ENCODE measurements at regions not wholly inside any gene's neighbourhood (a gene's known extent, or its start where the extent isn't known, plus 50 kb on each side); places are given as distances from the start of the nearest gene placed in this dataset.

DNA sequence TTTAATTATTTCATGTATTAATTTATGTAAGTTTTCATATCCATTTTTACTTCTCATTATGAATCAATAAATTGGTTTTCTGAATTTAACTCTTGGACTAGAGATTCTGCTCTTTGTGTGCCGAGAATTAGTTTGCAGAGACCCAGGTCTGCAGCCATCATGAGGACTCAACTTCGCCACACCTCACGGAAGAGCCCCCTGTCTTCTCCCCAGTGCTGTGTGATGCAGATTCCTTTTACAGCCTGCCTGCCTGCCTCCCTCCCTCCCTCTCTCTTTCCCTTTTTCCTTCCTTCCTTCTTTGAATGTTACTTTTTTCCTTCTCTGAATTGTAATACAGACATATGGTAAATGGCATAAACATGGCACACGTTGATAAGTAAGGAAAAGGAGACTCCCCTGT, 947.7 kb downstream of the TBC1D22A start:
- ATAC-seq, result no peak
- POLR2A ChIA-PET, result no interaction called here
- 9% methylated on average over 4 of the region's 4 CpGs for WGBS (ENCODE audit: low lambda C conversion rate)
- no peak overlapping the region for H3K4me3 ChIP-seq (replicated peaks in 1 of 3; ENCODE audit: insufficient read depth in 1 of 3, low read depth in 2 of 3, low read length in 3 of 3)
- no peak overlapping the region for H2AFZ ChIP-seq (ENCODE audit: low read length)
- no peaks in the 10 kb centered on the region for H3K79me2 ChIP-seq (ENCODE audit: insufficient read depth, low read length)
- no peak for DNase-seq (ENCODE audit: low spot score)
- BruUV-seq (replicated peaks), result no TSS peak
- intact Hi-C loops (cut with micrococcal nuclease; ENCODE audit: unreplicated experiment), result no loop called here
- in situ Hi-C loops (cut with HindIII; ENCODE audit: extremely low pct_ligation_motif_present, low pct_unique_long_range_greater_than_20kb), result no loop called here
- H3K9ac ChIP-seq (ENCODE audit: insufficient read depth, low read depth, low read length), result no peak overlapping the region
- H3K27me3 ChIP-seq (ENCODE audit: control insufficient read depth in 1 of 2, insufficient read depth in 2 of 2, low read length in 2 of 2), result no peaks in the 10 kb centered on the region; a peak in 1 of 5 replicates
- FAIRE-seq, result no peak
- no peaks in the 10 kb centered on the region for H3K4me1 ChIP-seq (ENCODE audit: insufficient read depth, low read length)
- H3K4me2 ChIP-seq (ENCODE audit: low read depth, low read length), result no peak overlapping the region
- H3K27ac ChIP-seq (ENCODE audit: extremely low read length, insufficient read depth, low read length), result no peak overlapping the region
- no peaks in the 10 kb centered on the region for H3K9me3 ChIP-seq (ENCODE audit: low read length)
- H3K36me3 ChIP-seq (replicated peaks in 1 of 2; ENCODE audit: control insufficient read depth in 1 of 2, insufficient read depth in 2 of 2, low read length in 2 of 2), result no peaks in the 10 kb centered on the region
- CTCF ChIA-PET (ENCODE audit: low intra/inter-chr PET ratio, low total read pairs), result no interaction called here
- H4K20me1 ChIP-seq (ENCODE audit: insufficient read depth, low read length), result no peaks in the 10 kb centered on the region
- TF ChIP-seq ZXDC (CRISPR knock-in tag; IDR thresholded peaks at IDR 0.05) (no peak), NFYB (CRISPR knock-in tag; IDR thresholded peaks at IDR 0.05) (no peak), ZNF326 (CRISPR knock-in tag; IDR thresholded peaks at IDR 0.05; ENCODE audit: borderline replicate concordance) (no peak), KDM3A (CRISPR knock-in tag; IDR thresholded peaks at IDR 0.05; ENCODE audit: low read depth) (no peak), ZBTB20 (CRISPR knock-in tag; IDR thresholded peaks at IDR 0.05; ENCODE audit: borderline replicate concordance, low read depth) (no peak), BHLHE40 (IDR thresholded peaks at IDR 0.05; ENCODE audit: low read length) (no peak), LRRFIP1 (CRISPR knock-in tag; conservative IDR thresholded peaks at IDR 0.05) (no peak), ATF6 (CRISPR knock-in tag; conservative IDR thresholded peaks at IDR 0.05) (no peak), SATB2 (CRISPR knock-in tag; IDR thresholded peaks at IDR 0.05) (no peak), ZKSCAN1 (IDR thresholded peaks at IDR 0.05; ENCODE audit: low read length) (no peak), ZEB1 (IDR thresholded peaks at IDR 0.05; ENCODE audit: insufficient replicate concordance, low read depth) (no peak), ZNF143 (CRISPR knock-in tag; IDR thresholded peaks at IDR 0.05) (no peak), TCF7 (IDR thresholded peaks at IDR 0.05; ENCODE audit: low read depth) (no peak), ZUFSP (CRISPR knock-in tag; IDR thresholded peaks at IDR 0.05; ENCODE audit: borderline replicate concordance) (no peak), RBAK (CRISPR knock-in tag; IDR thresholded peaks at IDR 0.05) (no peak), ZFP37 (CRISPR knock-in tag; IDR thresholded peaks at IDR 0.05; ENCODE audit: borderline replicate concordance) (no peak), GFI1 (CRISPR knock-in tag; IDR thresholded peaks at IDR 0.05; ENCODE audit: borderline replicate concordance) (no peak)
- TF ChIP-seq, protein P1, sequence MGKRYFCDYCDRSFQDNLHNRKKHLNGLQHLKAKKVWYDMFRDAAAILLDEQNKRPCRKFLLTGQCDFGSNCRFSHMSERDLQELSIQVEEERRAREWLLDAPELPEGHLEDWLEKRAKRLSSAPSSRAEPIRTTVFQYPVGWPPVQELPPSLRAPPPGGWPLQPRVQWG (CRISPR knock-in tag; IDR thresholded peaks at IDR 0.05; ENCODE audit: borderline replicate concordance, low read depth), result no peak

Data from HepG2 (cell line).